Epithelial cell of esophagus (primary cell): ENCODE measurements at regions not wholly inside any gene's neighbourhood (a gene's known extent, or its start where the extent isn't known, plus 50 kb on each side); places are given as distances from the start of the nearest gene placed in this dataset.

Experiments used
- DNase-seq: peaks from one replicate; pipeline ENCODE4 v3.0.0; 2010; ENCODE audit warnings: low read depth
- H3K4me3 ChIP-seq: 2 replicates; pipeline ENCODE4 v1.5.1; 2011; ENCODE audit warnings: mild to moderate bottlenecking, low read length, control low read depth
- TF ChIP-seq, protein P1 (sequence below): IDR thresholded peaks from 2 replicates; pipeline ENCODE4 v1.5.1; 2011; ENCODE audit warnings: low read depth, mild to moderate bottlenecking, low read length, control low read depth, inconsistent platforms; ENCODE audit not compliant: insufficient read depth; ENCODE audit errors: missing control alignments

DNA sequence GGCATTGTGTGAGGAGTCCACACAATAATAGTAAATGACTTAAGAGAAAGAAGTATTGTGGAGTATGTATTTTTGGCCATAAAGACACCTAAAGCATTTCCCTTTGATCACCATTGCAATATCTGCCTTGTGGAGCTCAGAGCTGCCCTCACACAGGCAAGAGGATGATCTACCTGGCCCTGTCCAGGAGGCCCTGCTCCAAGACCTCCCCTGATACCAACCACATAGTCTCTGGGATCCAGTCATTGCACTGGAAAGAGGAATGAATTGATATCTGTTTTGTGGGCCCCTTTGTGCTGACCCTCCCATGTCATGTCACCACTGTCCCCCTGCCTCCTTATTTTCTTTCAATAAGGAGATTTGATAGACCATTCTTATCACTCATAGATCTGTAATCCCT lies 430.6 kb upstream of the TNP1 start:
- DNase-seq, result no peak
- TF ChIP-seq, protein P1, sequence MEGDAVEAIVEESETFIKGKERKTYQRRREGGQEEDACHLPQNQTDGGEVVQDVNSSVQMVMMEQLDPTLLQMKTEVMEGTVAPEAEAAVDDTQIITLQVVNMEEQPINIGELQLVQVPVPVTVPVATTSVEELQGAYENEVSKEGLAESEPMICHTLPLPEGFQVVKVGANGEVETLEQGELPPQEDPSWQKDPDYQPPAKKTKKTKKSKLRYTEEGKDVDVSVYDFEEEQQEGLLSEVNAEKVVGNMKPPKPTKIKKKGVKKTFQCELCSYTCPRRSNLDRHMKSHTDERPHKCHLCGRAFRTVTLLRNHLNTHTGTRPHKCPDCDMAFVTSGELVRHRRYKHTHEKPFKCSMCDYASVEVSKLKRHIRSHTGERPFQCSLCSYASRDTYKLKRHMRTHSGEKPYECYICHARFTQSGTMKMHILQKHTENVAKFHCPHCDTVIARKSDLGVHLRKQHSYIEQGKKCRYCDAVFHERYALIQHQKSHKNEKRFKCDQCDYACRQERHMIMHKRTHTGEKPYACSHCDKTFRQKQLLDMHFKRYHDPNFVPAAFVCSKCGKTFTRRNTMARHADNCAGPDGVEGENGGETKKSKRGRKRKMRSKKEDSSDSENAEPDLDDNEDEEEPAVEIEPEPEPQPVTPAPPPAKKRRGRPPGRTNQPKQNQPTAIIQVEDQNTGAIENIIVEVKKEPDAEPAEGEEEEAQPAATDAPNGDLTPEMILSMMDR, result no peak
- no peak overlapping the region for H3K4me3 ChIP-seq

DNA sequence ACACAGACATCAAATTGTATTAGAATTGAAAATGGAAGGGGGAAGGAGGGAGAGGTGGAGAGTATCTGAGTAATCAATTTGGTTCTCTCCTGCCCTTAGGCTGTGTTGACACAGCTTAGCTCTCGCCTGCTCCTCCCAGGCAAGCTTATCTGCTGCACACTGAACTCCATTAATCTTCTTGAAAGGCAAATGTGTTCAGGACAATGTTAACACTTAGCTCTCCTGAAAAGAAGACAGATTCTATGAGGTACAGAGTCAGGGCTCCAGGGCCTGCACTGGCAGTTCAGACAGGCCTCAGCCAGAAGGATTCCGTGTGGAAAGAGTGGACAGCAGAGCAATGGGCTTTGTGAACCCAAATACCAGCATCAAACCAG lies 430.0 kb upstream of the TNP1 start:
- DNase-seq, result peak; percentile 75

DNA sequence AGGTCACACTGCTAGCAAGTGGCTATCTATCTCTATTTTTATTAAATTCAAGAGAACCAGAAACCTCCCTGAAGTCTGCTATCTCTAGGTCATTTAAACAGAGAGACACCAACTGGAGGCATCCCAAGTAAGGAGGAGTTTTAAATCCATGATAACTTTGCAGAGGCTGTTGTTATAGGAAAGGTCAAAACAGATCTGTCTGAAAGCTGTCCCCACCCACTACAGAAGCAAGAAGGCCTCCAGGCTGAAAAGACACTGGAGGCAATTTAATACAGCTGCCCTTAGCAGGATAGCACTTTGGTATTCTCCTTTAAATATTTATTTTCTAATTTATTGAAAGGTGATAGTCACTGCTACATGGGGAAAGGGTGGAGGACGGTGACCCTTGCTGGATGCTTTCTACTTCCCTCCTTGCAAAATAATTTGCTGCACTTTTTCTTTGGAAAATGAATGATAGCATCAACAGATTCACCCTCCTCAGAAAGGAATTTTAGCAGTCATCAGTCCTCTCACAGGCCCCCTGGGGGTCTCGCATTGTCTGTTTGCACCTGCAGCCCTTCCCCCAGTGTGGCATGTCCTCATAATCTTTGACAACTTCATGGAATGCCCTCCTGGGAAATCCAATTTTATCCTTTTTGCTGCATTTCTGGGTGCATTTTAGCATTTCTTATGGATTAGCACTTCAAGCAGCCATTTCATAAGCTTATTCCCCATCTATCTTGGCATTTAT lies 429.5 kb upstream of the TNP1 start:
- TF ChIP-seq, protein P1, result no peak
- no peak overlapping the region for H3K4me3 ChIP-seq
- no peak for DNase-seq

More for the DNA sequence above, 430.0 kb upstream of the TNP1 start:
- no peak overlapping the region for H3K4me3 ChIP-seq
- TF ChIP-seq, protein P1, result no peak

DNA sequence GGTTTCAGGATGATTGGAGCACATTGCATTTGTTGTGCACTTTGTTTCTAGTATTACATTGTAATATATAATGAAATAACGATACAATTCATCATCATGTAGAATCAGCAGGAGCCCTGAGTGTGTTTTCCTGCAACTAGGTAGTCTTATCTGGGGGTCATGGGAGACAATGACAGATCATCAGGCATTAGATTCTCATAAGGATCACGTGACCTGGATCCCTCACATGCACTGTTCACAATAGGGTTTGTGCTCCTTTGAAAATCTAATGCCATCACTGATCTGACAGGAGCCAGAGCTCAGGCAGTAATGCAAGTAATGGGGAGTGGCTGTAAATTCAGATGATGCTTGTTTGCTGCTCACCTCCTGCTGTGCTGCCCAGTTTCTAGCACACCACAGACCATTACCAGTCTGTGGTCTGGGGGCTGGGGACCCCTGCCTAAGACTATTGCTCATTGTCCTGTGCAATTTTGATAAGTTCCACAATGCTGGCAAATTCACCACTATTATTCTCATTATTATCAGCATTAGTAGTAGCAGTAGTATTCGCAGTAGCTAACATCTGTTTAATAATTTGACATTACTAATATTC lies 428.7 kb upstream of the TNP1 start:
- no peak overlapping the region for H3K4me3 ChIP-seq
- no peak for DNase-seq
- TF ChIP-seq, protein P1, result no peak

DNA sequence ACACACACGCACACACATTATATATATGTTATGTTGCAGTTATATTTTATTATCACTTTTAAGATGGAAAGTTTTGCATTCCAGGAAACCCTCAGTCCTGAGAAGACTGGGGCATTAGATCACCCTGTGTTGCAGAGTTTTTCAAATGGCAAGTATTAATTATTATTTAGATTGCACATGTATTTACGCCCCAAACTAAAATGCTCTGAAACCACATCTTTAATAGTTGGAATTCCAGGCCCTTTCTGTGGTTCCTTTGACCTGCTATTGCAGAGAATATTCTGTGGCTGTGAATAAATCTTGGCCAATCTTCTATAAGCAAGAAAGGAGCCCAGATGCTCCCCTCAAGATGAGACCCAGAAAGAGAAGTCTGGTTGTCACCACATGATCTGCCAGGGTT lies 427.0 kb upstream of the TNP1 start:
- H3K4me3 ChIP-seq, result no peak overlapping the region
- DNase-seq, result no peak
- TF ChIP-seq, protein P1, result no peak

DNA sequence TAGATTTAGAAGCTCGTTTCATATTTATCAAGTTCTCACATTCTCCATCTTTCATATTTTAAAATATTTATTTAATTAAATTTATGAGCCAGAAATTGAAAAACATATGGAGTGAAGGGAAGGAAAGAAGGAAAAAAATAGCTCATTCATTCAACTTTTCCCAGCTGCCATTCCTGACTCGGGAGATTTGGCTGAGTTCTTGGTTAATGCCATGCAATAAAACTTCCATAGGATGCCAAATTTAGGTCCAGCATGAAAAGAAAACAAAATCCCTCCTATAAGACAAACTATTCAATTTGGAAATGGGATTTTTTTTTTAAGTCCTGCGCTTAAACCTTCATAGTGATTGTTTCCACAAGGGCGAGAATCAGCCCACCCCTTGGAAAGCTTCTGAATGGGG lies 426.1 kb upstream of the TNP1 start:
- H3K4me3 ChIP-seq, result no peak overlapping the region
- DNase-seq, result no peak
- TF ChIP-seq, protein P1, result no peak

DNA sequence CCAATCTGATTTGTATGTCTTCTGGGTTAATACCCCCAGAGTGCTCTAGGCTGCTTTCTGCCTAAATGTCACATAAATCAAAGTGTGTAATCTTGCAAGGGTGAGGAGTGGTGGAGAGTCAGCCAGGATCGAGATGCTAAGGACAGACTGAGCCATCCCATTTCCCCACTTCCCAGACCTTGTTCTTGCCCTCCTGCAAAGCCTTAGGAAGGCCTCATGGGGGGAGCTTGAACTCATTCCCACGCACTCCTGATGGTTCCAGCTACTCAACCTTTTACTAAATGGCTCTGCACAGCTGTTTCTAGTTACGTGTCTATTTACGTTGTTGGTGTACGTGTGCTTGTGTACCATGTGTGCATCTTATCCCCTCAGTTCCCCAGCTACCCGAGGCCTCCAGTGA lies 423.6 kb upstream of the TNP1 start:
- H3K4me3 ChIP-seq, result no peak overlapping the region
- TF ChIP-seq, protein P1, result no peak
- no peak for DNase-seq
